BE2C (cell line): ENCODE measurements at regions not wholly inside any gene's neighbourhood (a gene's known extent, or its start where the extent isn't known, plus 50 kb on each side); places are given as distances from the start of the nearest gene placed in this dataset.

Experiments used
- DNase-seq: peaks from one replicate; pipeline ENCODE4 v3.0.0-alpha.2; 2020
- H3K27me3 ChIP-seq: fragments of 250-450 bp; sonication (Bioruptor Pico); 2 replicates; pipeline ENCODE4 v1.5.1; 2020; ENCODE audit warnings: mild to moderate bottlenecking
- H3K36me3 ChIP-seq: fragments of 250-450 bp; sonication (Bioruptor Pico); 2 replicates; pipeline ENCODE4 v1.5.1; 2020; ENCODE audit warnings: mild to moderate bottlenecking
- H3K4me1 ChIP-seq: fragments of 250-450 bp; sonication (Bioruptor Pico); 2 replicates; pipeline ENCODE4 v1.5.1; 2020
- H3K4me3 ChIP-seq: 2 replicates; pipeline ENCODE4 v1.5.1; 2011; ENCODE audit warnings: low read depth, low read length
- H3K9me3 ChIP-seq: fragments of 250-450 bp; sonication (Bioruptor Pico); 2 replicates; pipeline ENCODE4 v1.5.1; 2020
- CTCF ChIP-seq: IDR thresholded peaks from 2 replicates; pipeline ENCODE4 v1.5.1; 2012; ENCODE audit warnings: mild to moderate bottlenecking, low read depth, low read length

GRCh38 chr3:145359040-145359439 is 801.9 kb downstream of the PLOD2 start:
- Histone ChIP-seq H3K4me1 (no peaks in the 10 kb centered on the region), H3K27me3 (no peaks in the 10 kb centered on the region), H3K36me3 (no peaks in the 10 kb centered on the region), H3K4me3 (no peak overlapping the region), H3K9me3 (no peaks in the 10 kb centered on the region)
- DNase-seq, result no peak
- no peak for TF ChIP-seq CTCF

GRCh38 chr3:145368748-145369147 is 792.2 kb downstream of the PLOD2 start:
- DNase-seq, result no peak

GRCh38 chr3:145370870-145371269 is 790.1 kb downstream of the PLOD2 start:
- Histone ChIP-seq H3K4me3 (no peak overlapping the region), H3K4me1 (no peaks in the 10 kb centered on the region), H3K36me3 (no peaks in the 10 kb centered on the region), H3K9me3 (no peaks in the 10 kb centered on the region), H3K27me3 (no peaks in the 10 kb centered on the region)
- no peak for DNase-seq
- no peak for TF ChIP-seq CTCF

More at GRCh38 chr3:145368748-145369147, 792.2 kb downstream of the PLOD2 start:
- no peak for TF ChIP-seq CTCF
- no peaks in the 10 kb centered on the region for H3K9me3 ChIP-seq
- H3K4me1 ChIP-seq, result no peaks in the 10 kb centered on the region
- H3K4me3 ChIP-seq, result no peak overlapping the region
- H3K36me3 ChIP-seq, result no peaks in the 10 kb centered on the region
- H3K27me3 ChIP-seq, result no peaks in the 10 kb centered on the region

GRCh38 chr3:145377301-145377700 is 783.7 kb downstream of the PLOD2 start:
- no peak for TF ChIP-seq CTCF
- H3K9me3 ChIP-seq, result no peaks in the 10 kb centered on the region
- no peak for DNase-seq
- H3K4me1 ChIP-seq, result no peaks in the 10 kb centered on the region
- no peaks in the 10 kb centered on the region for H3K36me3 ChIP-seq
- no peak overlapping the region for H3K4me3 ChIP-seq
- no peaks in the 10 kb centered on the region for H3K27me3 ChIP-seq

- H3K36me3 ChIP-seq, result no peaks in the 10 kb centered on the region
- no peak for TF ChIP-seq CTCF
- no peak for DNase-seq
- H3K27me3 ChIP-seq, result no peaks in the 10 kb centered on the region
- no peaks in the 10 kb centered on the region for H3K4me1 ChIP-seq
- no peak overlapping the region for H3K4me3 ChIP-seq
- H3K9me3 ChIP-seq, result no peaks in the 10 kb centered on the region
Measured at GRCh38 chr3:145383416-145383815, 777.6 kb downstream of the PLOD2 start.

GRCh38 chr3:145384307-145384706 is 776.7 kb downstream of the PLOD2 start:
- H3K4me1 ChIP-seq, result no peaks in the 10 kb centered on the region
- H3K27me3 ChIP-seq, result no peaks in the 10 kb centered on the region
- no peaks in the 10 kb centered on the region for H3K36me3 ChIP-seq
- no peaks in the 10 kb centered on the region for H3K9me3 ChIP-seq
- DNase-seq, result no peak
- TF ChIP-seq CTCF, result no peak
- no peak overlapping the region for H3K4me3 ChIP-seq
